K562 (cell line): ENCODE measurements at regions not wholly inside any gene's neighbourhood (a gene's known extent, or its start where the extent isn't known, plus 50 kb on each side); places are given as distances from the start of the nearest gene placed in this dataset.

Experiments
- ATAC-seq: fragments of 200-7000 bp; cut with Tn5 transposase; 3 replicates; pipeline ENCODE4 v1.9.1; 2020; ENCODE audit warnings: moderate library complexity
- BruUV-seq: library from RNA; stranded (reverse); fragments of 400-500 nt; replicated peaks from 2 replicates; lab custom pipeline; 2021; lab: Mats Ljungman, UMichigan
- CTCF ChIA-PET: fragments of 300-600 bp; formaldehyde crosslinking; extraction: SDS; loops from one replicate; lab custom pipeline; 2021; ENCODE audit warnings: low intra/inter-chr PET ratio; lab: Yijun Ruan, JAX
- POLR2A ChIA-PET: fragments of 300-600, 350-650 bp; sonication (Branson Sonifier 250); formaldehyde crosslinking; extraction: SDS; loops from one replicate; lab custom pipeline; 2021; ENCODE audit warnings: antibody characterized with exemption, inconsistent platforms; lab: Yijun Ruan, JAX
- DNase-seq, 4 experiments: peaks; one replicate each; pipeline versions ENCODE4 v3.0.0 to v3.0.0-alpha.2; 2011 to 2018; ENCODE audit warnings: low spot score in 3 of 4, mixed read lengths in 3 of 4; ENCODE audit errors: extremely low read depth in 1 of 4
- FAIRE-seq: peaks from 2 replicates; lab custom pipeline; 2011; peaks lifted over from hg19 to GRCh38; lab: Jason Lieb, UNC
- H2AFZ ChIP-seq: 2 replicates; pipeline ENCODE4 v1.6.0; 2011; ENCODE audit warnings: low read depth, low read length, control low read depth, inconsistent platforms
- H3K27ac ChIP-seq: fragments of 200-600 bp; 3 replicates; pipeline ENCODE4 v1.8.0; 2011; ENCODE audit warnings: low read depth, mild to moderate bottlenecking, control low read depth, inconsistent platforms, low read length, moderate library complexity, mixed read lengths; ENCODE audit errors: extremely low read depth
- H3K27me3 ChIP-seq, 2 experiments: fragments of 300-600 bp in 1 of 2; 2 replicates in 1 of 2; 3 replicates in 1 of 2; pipeline versions ENCODE4 v1.6.0 to v1.8.0; 2011; ENCODE audit warnings: inconsistent platforms in 2 of 2, low read length in 2 of 2, mild to moderate bottlenecking in 1 of 2, mixed read lengths in 1 of 2, moderate library complexity in 1 of 2; ENCODE audit not compliant: control insufficient read depth in 2 of 2, insufficient read depth in 2 of 2
- H3K36me3 ChIP-seq: fragments of 300-600 bp; 3 replicates; pipeline ENCODE4 v1.8.0; 2011; ENCODE audit warnings: mild to moderate bottlenecking, low read length, inconsistent platforms; ENCODE audit not compliant: control insufficient read depth, insufficient read depth
- H3K4me1 ChIP-seq, 2 experiments: fragments of 200-600 bp in 1 of 2; replicated peaks in 1 of 2; 2 replicates in 1 of 2; 3 replicates in 1 of 2; pipeline versions ENCODE4 v1.5.1 to v1.8.0; 2011; ENCODE audit warnings: inconsistent platforms in 2 of 2, low read length in 2 of 2, mild to moderate bottlenecking in 1 of 2, mixed read lengths in 1 of 2, moderate library complexity in 1 of 2; ENCODE audit not compliant: control insufficient read depth in 2 of 2, insufficient read depth in 2 of 2
- H3K4me2 ChIP-seq: 2 replicates; pipeline ENCODE4 v1.6.1; 2011; ENCODE audit warnings: low read length, control low read depth, inconsistent platforms, mixed read lengths; ENCODE audit not compliant: insufficient read depth
- H3K4me3 ChIP-seq: fragments of 200-600 bp; sonication (generic), shearing (Covaris generic); 2 replicates; pipeline ENCODE4 v1.5.1; 2016; ENCODE audit warnings: control low read depth, inconsistent platforms
- H3K79me2 ChIP-seq: fragments of 200-600 bp; 3 replicates; pipeline ENCODE4 v1.8.0; 2011; ENCODE audit warnings: low read length, inconsistent platforms; ENCODE audit not compliant: control insufficient read depth, insufficient read depth
- H3K9ac ChIP-seq, 2 experiments: 2 replicates each; pipeline versions ENCODE4 v1.6.0 to v1.6.1; 2011; ENCODE audit warnings: low read depth in 2 of 2, low read length in 2 of 2, control low read depth in 1 of 2, inconsistent platforms in 1 of 2, mild to moderate bottlenecking in 1 of 2, mixed read lengths in 1 of 2; ENCODE audit not compliant: insufficient read depth in 1 of 2
- H3K9me1 ChIP-seq: one replicate; pipeline ENCODE4 v1.6.0; 2011; ENCODE audit warnings: inconsistent platforms, mild to moderate bottlenecking, low read length, moderate library complexity; ENCODE audit not compliant: control insufficient read depth, insufficient read depth
- H3K9me3 ChIP-seq: replicated peaks from 2 replicates; pipeline ENCODE4 v1.5.1; 2011; ENCODE audit warnings: low read depth, low read length, inconsistent platforms; ENCODE audit not compliant: control insufficient read depth, insufficient read depth
- H4K20me1 ChIP-seq: replicated peaks from 2 replicates; pipeline ENCODE4 v1.6.1; 2011; ENCODE audit warnings: low read length, inconsistent platforms, mixed read lengths; ENCODE audit not compliant: control insufficient read depth, insufficient read depth
- COPS2 ChIP-seq: fragments of 450-650 bp; conservative IDR thresholded peaks from 2 replicates; pipeline ENCODE4 v1.6.1; 2016; ENCODE audit warnings: mild to moderate bottlenecking, moderate library complexity
- KLF10 ChIP-seq: fragments of 250-450 bp; sonication (Bioruptor Pico); IDR thresholded peaks from 2 replicates; pipeline ENCODE4 v1.6.1; 2021; ENCODE audit warnings: matching md5 sums
- NCOA1 ChIP-seq: fragments of 450-650 bp; IDR thresholded peaks from 2 replicates; pipeline ENCODE4 v1.6.1; 2016; ENCODE audit warnings: low read depth
- ZNF121 ChIP-seq: sonication (generic); formaldehyde crosslinking; conservative IDR thresholded peaks from 2 replicates; pipeline ENCODE4 v1.8.0; 2022; ENCODE audit warnings: missing genetic modification reagents
- ZNF184 ChIP-seq: sonication (generic); formaldehyde crosslinking; IDR thresholded peaks from 2 replicates; pipeline ENCODE4 v1.5.0; 2020; ENCODE audit warnings: missing genetic modification reagents
- ZNF347 ChIP-seq: fragments of 450-650 bp; formaldehyde crosslinking; IDR thresholded peaks from 2 replicates; pipeline ENCODE4 v1.4.0; 2020; ENCODE audit warnings: low read depth, mild to moderate bottlenecking, moderate library complexity
- WGBS: fragments of 100-300 bp; shearing (Covaris generic); methylation state at CpG from one replicate; pipeline ENCODE4 v1.1.6; 2016; ENCODE audit warnings: low coverage, mixed read lengths; ENCODE audit not compliant: insufficient coverage; ENCODE audit errors: missing lambda C conversion rate; 5-methylcytosine and 5-hydroxymethylcytosine counted together
- in situ Hi-C: fragments of 300-500 bp; cut with MboI; formaldehyde crosslinking; loops from 4 replicates; pipeline ENCODE4 v1.15.0; 2018; ENCODE audit warnings: inconsistent platforms, mixed read lengths
- intact Hi-C: fragments of 100-400 bp; cut with micrococcal nuclease; formaldehyde crosslinking; loops from 2 replicates; pipeline ENCODE4 v1.14.2; 2022
- TF ChIP-seq, protein P1 (sequence below): sonication (generic); formaldehyde crosslinking; IDR thresholded peaks from 2 replicates; pipeline ENCODE4 v1.8.0; 2023; ENCODE audit warnings: mild to moderate bottlenecking, missing genetic modification reagents
- TF ChIP-seq, protein P2 (sequence below): fragments of 450-650 bp; IDR thresholded peaks from 2 replicates; pipeline ENCODE4 v1.6.1; 2016; ENCODE audit warnings: mild to moderate bottlenecking, moderate library complexity

DNA sequence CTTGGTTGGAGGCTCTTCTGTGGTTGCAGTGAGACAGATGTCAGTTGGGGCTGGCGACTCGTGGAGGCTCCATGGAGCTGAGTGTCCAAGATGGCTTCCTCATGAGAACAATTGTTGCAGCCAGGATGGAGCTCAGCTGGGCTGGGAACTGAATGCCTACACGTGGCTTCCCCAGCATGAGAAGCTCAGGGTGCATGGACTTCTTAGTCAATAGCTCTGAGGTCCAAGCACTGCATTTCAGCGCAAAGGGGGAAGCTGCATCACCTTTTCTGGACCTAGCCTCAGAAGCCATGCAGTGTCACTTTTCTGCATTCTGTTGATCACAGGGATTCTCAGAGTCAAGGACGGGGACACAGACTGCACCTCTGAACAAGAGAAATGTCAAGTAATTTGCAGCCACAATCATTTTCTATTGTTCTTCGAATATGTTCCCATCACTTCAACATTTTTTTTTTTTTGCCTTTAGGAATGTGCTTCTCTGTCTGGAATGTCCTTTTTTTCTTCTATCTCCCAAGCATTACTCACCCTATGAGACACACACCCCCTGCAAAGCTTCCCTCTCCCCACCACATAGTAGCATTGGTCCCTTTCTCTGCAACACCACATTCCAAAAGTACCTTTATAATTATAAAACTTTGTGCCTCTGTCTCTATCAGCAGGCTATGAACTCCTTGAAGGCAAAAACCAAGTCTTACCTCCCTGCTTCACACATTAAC, 57.5 kb upstream of the STK32A start:
- intact Hi-C loops (no loop called here), in situ Hi-C loops (no loop called here)
- no peak for DNase-seq
- ATAC-seq: no peak
- ChIA-PET CTCF (no interaction called here), POLR2A (no interaction called here)
- WGBS: 0% methylated on average over 6 of the region's 6 CpGs
- Histone ChIP-seq H3K27me3 (no peaks in the 10 kb centered on the region), H3K4me2 (no peak overlapping the region), H4K20me1 (no peaks in the 10 kb centered on the region), H3K9ac (no peak overlapping the region), H3K79me2 (no peaks in the 10 kb centered on the region), H3K9me1 (no peaks in the 10 kb centered on the region), H3K4me3 (no peak overlapping the region), H3K27ac (no peak overlapping the region), H3K36me3 (no peaks in the 10 kb centered on the region), H3K9me3 (no peaks in the 10 kb centered on the region), H2AFZ (no peak overlapping the region), H3K4me1 (no peaks in the 10 kb centered on the region)
- BruUV-seq: no TSS peak
- no peak for FAIRE-seq
- TF ChIP-seq ZNF184 (CRISPR knock-in tag) (no peak), ZNF347 (no peak), KLF10 (no peak), NCOA1 (no peak), ZNF121 (CRISPR knock-in tag) (no peak), COPS2 (no peak)
- TF ChIP-seq, protein P1, sequence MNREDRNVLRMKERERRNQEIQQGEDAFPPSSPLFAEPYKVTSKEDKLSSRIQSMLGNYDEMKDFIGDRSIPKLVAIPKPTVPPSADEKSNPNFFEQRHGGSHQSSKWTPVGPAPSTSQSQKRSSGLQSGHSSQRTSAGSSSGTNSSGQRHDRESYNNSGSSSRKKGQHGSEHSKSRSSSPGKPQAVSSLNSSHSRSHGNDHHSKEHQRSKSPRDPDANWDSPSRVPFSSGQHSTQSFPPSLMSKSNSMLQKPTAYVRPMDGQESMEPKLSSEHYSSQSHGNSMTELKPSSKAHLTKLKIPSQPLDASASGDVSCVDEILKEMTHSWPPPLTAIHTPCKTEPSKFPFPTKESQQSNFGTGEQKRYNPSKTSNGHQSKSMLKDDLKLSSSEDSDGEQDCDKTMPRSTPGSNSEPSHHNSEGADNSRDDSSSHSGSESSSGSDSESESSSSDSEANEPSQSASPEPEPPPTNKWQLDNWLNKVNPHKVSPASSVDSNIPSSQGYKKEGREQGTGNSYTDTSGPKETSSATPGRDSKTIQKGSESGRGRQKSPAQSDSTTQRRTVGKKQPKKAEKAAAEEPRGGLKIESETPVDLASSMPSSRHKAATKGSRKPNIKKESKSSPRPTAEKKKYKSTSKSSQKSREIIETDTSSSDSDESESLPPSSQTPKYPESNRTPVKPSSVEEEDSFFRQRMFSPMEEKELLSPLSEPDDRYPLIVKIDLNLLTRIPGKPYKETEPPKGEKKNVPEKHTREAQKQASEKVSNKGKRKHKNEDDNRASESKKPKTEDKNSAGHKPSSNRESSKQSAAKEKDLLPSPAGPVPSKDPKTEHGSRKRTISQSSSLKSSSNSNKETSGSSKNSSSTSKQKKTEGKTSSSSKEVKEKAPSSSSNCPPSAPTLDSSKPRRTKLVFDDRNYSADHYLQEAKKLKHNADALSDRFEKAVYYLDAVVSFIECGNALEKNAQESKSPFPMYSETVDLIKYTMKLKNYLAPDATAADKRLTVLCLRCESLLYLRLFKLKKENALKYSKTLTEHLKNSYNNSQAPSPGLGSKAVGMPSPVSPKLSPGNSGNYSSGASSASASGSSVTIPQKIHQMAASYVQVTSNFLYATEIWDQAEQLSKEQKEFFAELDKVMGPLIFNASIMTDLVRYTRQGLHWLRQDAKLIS (CRISPR knock-in tag): no peak
- TF ChIP-seq, protein P2, sequence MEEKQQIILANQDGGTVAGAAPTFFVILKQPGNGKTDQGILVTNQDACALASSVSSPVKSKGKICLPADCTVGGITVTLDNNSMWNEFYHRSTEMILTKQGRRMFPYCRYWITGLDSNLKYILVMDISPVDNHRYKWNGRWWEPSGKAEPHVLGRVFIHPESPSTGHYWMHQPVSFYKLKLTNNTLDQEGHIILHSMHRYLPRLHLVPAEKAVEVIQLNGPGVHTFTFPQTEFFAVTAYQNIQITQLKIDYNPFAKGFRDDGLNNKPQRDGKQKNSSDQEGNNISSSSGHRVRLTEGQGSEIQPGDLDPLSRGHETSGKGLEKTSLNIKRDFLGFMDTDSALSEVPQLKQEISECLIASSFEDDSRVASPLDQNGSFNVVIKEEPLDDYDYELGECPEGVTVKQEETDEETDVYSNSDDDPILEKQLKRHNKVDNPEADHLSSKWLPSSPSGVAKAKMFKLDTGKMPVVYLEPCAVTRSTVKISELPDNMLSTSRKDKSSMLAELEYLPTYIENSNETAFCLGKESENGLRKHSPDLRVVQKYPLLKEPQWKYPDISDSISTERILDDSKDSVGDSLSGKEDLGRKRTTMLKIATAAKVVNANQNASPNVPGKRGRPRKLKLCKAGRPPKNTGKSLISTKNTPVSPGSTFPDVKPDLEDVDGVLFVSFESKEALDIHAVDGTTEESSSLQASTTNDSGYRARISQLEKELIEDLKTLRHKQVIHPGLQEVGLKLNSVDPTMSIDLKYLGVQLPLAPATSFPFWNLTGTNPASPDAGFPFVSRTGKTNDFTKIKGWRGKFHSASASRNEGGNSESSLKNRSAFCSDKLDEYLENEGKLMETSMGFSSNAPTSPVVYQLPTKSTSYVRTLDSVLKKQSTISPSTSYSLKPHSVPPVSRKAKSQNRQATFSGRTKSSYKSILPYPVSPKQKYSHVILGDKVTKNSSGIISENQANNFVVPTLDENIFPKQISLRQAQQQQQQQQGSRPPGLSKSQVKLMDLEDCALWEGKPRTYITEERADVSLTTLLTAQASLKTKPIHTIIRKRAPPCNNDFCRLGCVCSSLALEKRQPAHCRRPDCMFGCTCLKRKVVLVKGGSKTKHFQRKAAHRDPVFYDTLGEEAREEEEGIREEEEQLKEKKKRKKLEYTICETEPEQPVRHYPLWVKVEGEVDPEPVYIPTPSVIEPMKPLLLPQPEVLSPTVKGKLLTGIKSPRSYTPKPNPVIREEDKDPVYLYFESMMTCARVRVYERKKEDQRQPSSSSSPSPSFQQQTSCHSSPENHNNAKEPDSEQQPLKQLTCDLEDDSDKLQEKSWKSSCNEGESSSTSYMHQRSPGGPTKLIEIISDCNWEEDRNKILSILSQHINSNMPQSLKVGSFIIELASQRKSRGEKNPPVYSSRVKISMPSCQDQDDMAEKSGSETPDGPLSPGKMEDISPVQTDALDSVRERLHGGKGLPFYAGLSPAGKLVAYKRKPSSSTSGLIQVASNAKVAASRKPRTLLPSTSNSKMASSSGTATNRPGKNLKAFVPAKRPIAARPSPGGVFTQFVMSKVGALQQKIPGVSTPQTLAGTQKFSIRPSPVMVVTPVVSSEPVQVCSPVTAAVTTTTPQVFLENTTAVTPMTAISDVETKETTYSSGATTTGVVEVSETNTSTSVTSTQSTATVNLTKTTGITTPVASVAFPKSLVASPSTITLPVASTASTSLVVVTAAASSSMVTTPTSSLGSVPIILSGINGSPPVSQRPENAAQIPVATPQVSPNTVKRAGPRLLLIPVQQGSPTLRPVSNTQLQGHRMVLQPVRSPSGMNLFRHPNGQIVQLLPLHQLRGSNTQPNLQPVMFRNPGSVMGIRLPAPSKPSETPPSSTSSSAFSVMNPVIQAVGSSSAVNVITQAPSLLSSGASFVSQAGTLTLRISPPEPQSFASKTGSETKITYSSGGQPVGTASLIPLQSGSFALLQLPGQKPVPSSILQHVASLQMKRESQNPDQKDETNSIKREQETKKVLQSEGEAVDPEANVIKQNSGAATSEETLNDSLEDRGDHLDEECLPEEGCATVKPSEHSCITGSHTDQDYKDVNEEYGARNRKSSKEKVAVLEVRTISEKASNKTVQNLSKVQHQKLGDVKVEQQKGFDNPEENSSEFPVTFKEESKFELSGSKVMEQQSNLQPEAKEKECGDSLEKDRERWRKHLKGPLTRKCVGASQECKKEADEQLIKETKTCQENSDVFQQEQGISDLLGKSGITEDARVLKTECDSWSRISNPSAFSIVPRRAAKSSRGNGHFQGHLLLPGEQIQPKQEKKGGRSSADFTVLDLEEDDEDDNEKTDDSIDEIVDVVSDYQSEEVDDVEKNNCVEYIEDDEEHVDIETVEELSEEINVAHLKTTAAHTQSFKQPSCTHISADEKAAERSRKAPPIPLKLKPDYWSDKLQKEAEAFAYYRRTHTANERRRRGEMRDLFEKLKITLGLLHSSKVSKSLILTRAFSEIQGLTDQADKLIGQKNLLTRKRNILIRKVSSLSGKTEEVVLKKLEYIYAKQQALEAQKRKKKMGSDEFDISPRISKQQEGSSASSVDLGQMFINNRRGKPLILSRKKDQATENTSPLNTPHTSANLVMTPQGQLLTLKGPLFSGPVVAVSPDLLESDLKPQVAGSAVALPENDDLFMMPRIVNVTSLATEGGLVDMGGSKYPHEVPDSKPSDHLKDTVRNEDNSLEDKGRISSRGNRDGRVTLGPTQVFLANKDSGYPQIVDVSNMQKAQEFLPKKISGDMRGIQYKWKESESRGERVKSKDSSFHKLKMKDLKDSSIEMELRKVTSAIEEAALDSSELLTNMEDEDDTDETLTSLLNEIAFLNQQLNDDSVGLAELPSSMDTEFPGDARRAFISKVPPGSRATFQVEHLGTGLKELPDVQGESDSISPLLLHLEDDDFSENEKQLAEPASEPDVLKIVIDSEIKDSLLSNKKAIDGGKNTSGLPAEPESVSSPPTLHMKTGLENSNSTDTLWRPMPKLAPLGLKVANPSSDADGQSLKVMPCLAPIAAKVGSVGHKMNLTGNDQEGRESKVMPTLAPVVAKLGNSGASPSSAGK: no peak
